GM23338 (cell line): ENCODE measurements at regions not wholly inside any gene's neighbourhood (a gene's known extent, or its start where the extent isn't known, plus 50 kb on each side); places are given as distances from the start of the nearest gene placed in this dataset.

Experiments used
- ATAC-seq: fragments of 200-7000 bp; cut with Tn5 transposase; 3 replicates; pipeline ENCODE4 v1.9.1; 2020
- DNase-seq: peaks from one replicate; pipeline ENCODE4 v3.0.0-alpha.2; 2015; ENCODE audit warnings: low spot score
- H2AFZ ChIP-seq: fragments of 200-600 bp; sonication (generic); 2 replicates; pipeline ENCODE4 v1.8.0; 2016; ENCODE audit warnings: antibody characterized with exemption, mild to moderate bottlenecking, moderate library complexity
- H3F3A ChIP-seq: fragments of 200-600 bp; sonication (generic); replicated peaks from 2 replicates; pipeline ENCODE4 v1.8.0; 2017; ENCODE audit warnings: antibody characterized with exemption, mixed run types, low read depth
- H3K27ac ChIP-seq: fragments of 200-600 bp; sonication (generic); 2 replicates; pipeline ENCODE4 v1.6.1; 2016; ENCODE audit warnings: low read depth
- H3K27me3 ChIP-seq: fragments of 200-600 bp; sonication (generic); 2 replicates; pipeline ENCODE4 v1.8.0; 2016; ENCODE audit warnings: mild to moderate bottlenecking, mixed run types, moderate library complexity; ENCODE audit not compliant: insufficient read depth
- H3K36me3 ChIP-seq: fragments of 200-600 bp; sonication (generic); 2 replicates; pipeline ENCODE4 v1.8.0; 2016; ENCODE audit warnings: mild to moderate bottlenecking; ENCODE audit not compliant: insufficient read depth
- H3K4me1 ChIP-seq: fragments of 200-600 bp; sonication (generic); 2 replicates; pipeline ENCODE4 v1.8.0; 2016; ENCODE audit warnings: mild to moderate bottlenecking, moderate library complexity; ENCODE audit not compliant: insufficient read depth
- H3K4me2 ChIP-seq: fragments of 200-600 bp; sonication (generic); 2 replicates; pipeline ENCODE4 v1.7.1; 2017; ENCODE audit warnings: mixed run types
- H3K4me3 ChIP-seq: fragments of 200-600 bp; sonication (generic); 2 replicates; pipeline ENCODE4 v1.6.1; 2016; ENCODE audit warnings: mixed run types
- H3K79me2 ChIP-seq: fragments of 200-600 bp; sonication (generic); replicated peaks from 2 replicates; pipeline ENCODE4 v1.8.0; 2017; ENCODE audit warnings: mild to moderate bottlenecking; ENCODE audit not compliant: insufficient read depth
- H3K9me2 ChIP-seq: fragments of 200-600 bp; sonication (generic); 2 replicates; pipeline ENCODE4 v1.8.0; 2017; ENCODE audit not compliant: insufficient read depth
- H4K20me1 ChIP-seq: fragments of 200-600 bp; sonication (generic); replicated peaks from 2 replicates; pipeline ENCODE4 v1.8.0; 2017; ENCODE audit warnings: mild to moderate bottlenecking; ENCODE audit not compliant: insufficient read depth
- H3K27ac Mint-ChIP-seq: 2 replicates; pipeline ENCODE4 v1.8.0; 2020; ENCODE audit warnings: inconsistent platforms, mild to moderate bottlenecking, moderate library complexity, mixed read lengths
- H3K27me3 Mint-ChIP-seq: 3 replicates; pipeline ENCODE4 v1.8.0; 2022; ENCODE audit warnings: low read depth, mild to moderate bottlenecking, moderate library complexity, mixed read lengths, inconsistent platforms; ENCODE audit not compliant: insufficient read depth, poor library complexity
- H3K36me3 Mint-ChIP-seq: 3 replicates; pipeline ENCODE4 v1.8.0; 2021; ENCODE audit warnings: low read depth, mild to moderate bottlenecking, inconsistent platforms, moderate library complexity, mixed read lengths
- H3K4me1 Mint-ChIP-seq: 3 replicates; pipeline ENCODE4 v1.8.0; 2020; ENCODE audit warnings: mild to moderate bottlenecking, inconsistent platforms, mixed read lengths
- H3K4me3 Mint-ChIP-seq: 3 replicates; pipeline ENCODE4 v1.8.0; 2021; ENCODE audit warnings: moderate library complexity, mild to moderate bottlenecking, inconsistent platforms, mixed read lengths
- H3K9me3 Mint-ChIP-seq: 3 replicates; pipeline ENCODE4 v1.8.0; 2020; ENCODE audit warnings: moderate library complexity, mild to moderate bottlenecking, inconsistent platforms, mixed read lengths
- CREB1 ChIP-seq: fragments of 250-450 bp; sonication (Bioruptor Pico); IDR thresholded peaks from 2 replicates; pipeline ENCODE4 v1.5.0; 2020; ENCODE audit warnings: low read depth, mild to moderate bottlenecking, moderate library complexity
- CTCF ChIP-seq, 2 experiments: fragments of 200-600 bp in 1 of 2; sonication (generic) in 1 of 2; conservative IDR thresholded peaks; 2 replicates each; pipeline versions ENCODE4 v1.5.1 to v1.6.1; 2016 to 2017; ENCODE audit warnings: antibody characterized with exemption in 2 of 2, low read depth in 2 of 2, mild to moderate bottlenecking in 2 of 2, moderate library complexity in 1 of 2
- ETS1 ChIP-seq: IDR thresholded peaks from 2 replicates; pipeline ENCODE4 v1.6.1; 2016; ENCODE audit warnings: antibody characterized with exemption
- EZH2 ChIP-seq: fragments of 200-600 bp; sonication (generic); IDR thresholded peaks from one replicate; pipeline ENCODE4 v1.8.0; 2017; ENCODE audit warnings: antibody characterized with exemption, mild to moderate bottlenecking, low read depth; ENCODE audit not compliant: unreplicated experiment
- EZH2phosphoT487 ChIP-seq: fragments of 200-600 bp; sonication (generic); IDR thresholded peaks from one replicate; pipeline ENCODE4 v1.8.1; 2018; ENCODE audit warnings: antibody characterized with exemption; ENCODE audit not compliant: unreplicated experiment
- JUNB ChIP-seq: IDR thresholded peaks from one replicate; pipeline ENCODE4 v1.6.1; 2016; ENCODE audit warnings: antibody characterized with exemption; ENCODE audit not compliant: unreplicated experiment
- NANOG ChIP-seq: IDR thresholded peaks from 2 replicates; pipeline ENCODE4 v1.6.1; 2016; ENCODE audit warnings: antibody characterized with exemption, borderline replicate concordance
- POLR2AphosphoS5 ChIP-seq: IDR thresholded peaks from 2 replicates; pipeline ENCODE4 v1.6.1; 2016; ENCODE audit warnings: antibody characterized with exemption, low read depth
- REST ChIP-seq: IDR thresholded peaks from one replicate; pipeline ENCODE4 v1.6.1; 2018; ENCODE audit warnings: antibody characterized with exemption; ENCODE audit not compliant: unreplicated experiment
- STAT1 ChIP-seq: IDR thresholded peaks from one replicate; pipeline ENCODE4 v1.6.1; 2016; ENCODE audit warnings: antibody characterized with exemption; ENCODE audit not compliant: unreplicated experiment
- ZNF114 ChIP-seq: fragments of 250-450 bp; sonication (Bioruptor Pico); IDR thresholded peaks from 2 replicates; pipeline ENCODE4 v1.5.0; 2020; ENCODE audit warnings: mild to moderate bottlenecking, moderate library complexity
- ZNF331 ChIP-seq: fragments of 250-450 bp; sonication (Bioruptor Pico); IDR thresholded peaks from 2 replicates; pipeline ENCODE4 v1.5.0; 2020; ENCODE audit warnings: low read depth, mild to moderate bottlenecking, moderate library complexity
- ZNF462 ChIP-seq: fragments of 250-450 bp; sonication (Bioruptor Pico); IDR thresholded peaks from 2 replicates; pipeline ENCODE4 v1.5.0; 2020; ENCODE audit warnings: mild to moderate bottlenecking, moderate library complexity

- no peaks in the 10 kb centered on the region for H3K9me2 ChIP-seq
- H3F3A ChIP-seq, result no peaks in the 10 kb centered on the region
- H3K36me3 ChIP-seq, result no peaks in the 10 kb centered on the region
- no peak overlapping the region for H3K27ac Mint-ChIP-seq
- H4K20me1 ChIP-seq, result no peaks in the 10 kb centered on the region
- no peak overlapping the region for H2AFZ ChIP-seq
- H3K4me3 Mint-ChIP-seq, result no peak overlapping the region
- H3K4me3 ChIP-seq, result no peak overlapping the region
- DNase-seq, result no peak
- H3K4me1 Mint-ChIP-seq, result no peaks in the 10 kb centered on the region
- ATAC-seq, result no peak
- no peak for TF ChIP-seq EZH2phosphoT487
- no peak for TF ChIP-seq ZNF331 (CRISPR knock-in tag)
- TF ChIP-seq POLR2AphosphoS5, result no peak
- TF ChIP-seq REST, result no peak
- TF ChIP-seq ZNF114, result no peak
- TF ChIP-seq STAT1, result no peak
- TF ChIP-seq CTCF (conservative IDR thresholded peaks at IDR 0.05; ENCODE audit: low read depth in 2 of 2), result no peak
- no peak for TF ChIP-seq CREB1 (CRISPR knock-in tag)
- TF ChIP-seq JUNB, result no peak
- no peak for TF ChIP-seq NANOG
- no peak for TF ChIP-seq ZNF462 (CRISPR knock-in tag)
- no peak for TF ChIP-seq ETS1
- no peak for TF ChIP-seq EZH2
- peaks cover 83% of the 10 kb centered on the region for H3K9me3 Mint-ChIP-seq
- H3K4me1 ChIP-seq, result no peaks in the 10 kb centered on the region
- H3K4me2 ChIP-seq, result no peak overlapping the region
- peaks cover 9% of the 10 kb centered on the region for H3K27me3 Mint-ChIP-seq
- H3K27me3 ChIP-seq, result no peaks in the 10 kb centered on the region
- no peak overlapping the region for H3K27ac ChIP-seq
- no peaks in the 10 kb centered on the region; the same call in 1 of the 3 replicates for H3K36me3 Mint-ChIP-seq
- no peaks in the 10 kb centered on the region for H3K79me2 ChIP-seq
Observed at GRCh38 chr18:14947482-14948162, 199.7 kb downstream of the ANKRD30B start.
